GM23248 (cell line): ENCODE measurements at regions not wholly inside any gene's neighbourhood (a gene's known extent, or its start where the extent isn't known, plus 50 kb on each side); places are given as distances from the start of the nearest gene placed in this dataset.

Source experiments
- EZH2 ChIP-seq: fragments of 200-600 bp; sonication (generic); IDR thresholded peaks from 2 replicates; pipeline ENCODE4 v1.6.1; 2018; ENCODE audit warnings: antibody characterized with exemption, mild to moderate bottlenecking; ENCODE audit not compliant: insufficient read depth, poor library complexity, severe bottlenecking
- EZH2phosphoT487 ChIP-seq: fragments of 200-600 bp; sonication (generic); IDR thresholded peaks from 2 replicates; pipeline ENCODE4 v1.6.1; 2018; ENCODE audit warnings: antibody characterized with exemption, moderate library complexity, mild to moderate bottlenecking, low read depth; ENCODE audit not compliant: insufficient read depth

GRCh38 chr18:56517196-56517595 lies 121.2 kb downstream of the TXNL1 start:
- TF ChIP-seq EZH2phosphoT487 (no peak), EZH2 (no peak)
